HG03521 (cell line): ENCODE measurements at regions not wholly inside any gene's neighbourhood (a gene's known extent, or its start where the extent isn't known, plus 50 kb on each side); places are given as distances from the start of the nearest gene placed in this dataset.
A peak's percentile ranks its signal among the peaks of the same experiment; 100 is the strongest.

Experiments
- ATAC-seq: cut with Tn5 transposase; IDR thresholded peaks from one replicate; pipeline ENCODE4 v1.9.1; 2021; ENCODE audit warnings: mild to moderate bottlenecking, moderate library complexity; ENCODE audit not compliant: unreplicated experiment

DNA sequence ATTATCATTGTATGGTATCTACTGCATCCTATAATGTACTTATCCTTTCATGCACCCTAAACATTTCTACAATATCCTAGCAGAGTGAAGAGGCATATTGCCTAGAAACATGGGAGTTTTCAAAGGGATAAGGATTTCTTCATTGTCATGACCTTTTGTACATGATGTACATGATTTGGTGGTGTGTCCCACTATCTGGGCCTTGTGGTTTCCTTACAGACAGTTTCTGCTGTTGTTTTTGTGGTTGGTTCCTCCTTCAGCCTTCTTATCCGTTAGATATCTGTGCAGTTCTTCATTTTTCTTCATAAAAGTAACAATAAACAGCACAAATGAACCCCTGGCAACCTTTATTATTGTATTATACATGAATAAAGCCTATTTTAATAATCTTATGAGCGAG lies 70.4 kb upstream of the BACH1 start:
- no peak for ATAC-seq

DNA sequence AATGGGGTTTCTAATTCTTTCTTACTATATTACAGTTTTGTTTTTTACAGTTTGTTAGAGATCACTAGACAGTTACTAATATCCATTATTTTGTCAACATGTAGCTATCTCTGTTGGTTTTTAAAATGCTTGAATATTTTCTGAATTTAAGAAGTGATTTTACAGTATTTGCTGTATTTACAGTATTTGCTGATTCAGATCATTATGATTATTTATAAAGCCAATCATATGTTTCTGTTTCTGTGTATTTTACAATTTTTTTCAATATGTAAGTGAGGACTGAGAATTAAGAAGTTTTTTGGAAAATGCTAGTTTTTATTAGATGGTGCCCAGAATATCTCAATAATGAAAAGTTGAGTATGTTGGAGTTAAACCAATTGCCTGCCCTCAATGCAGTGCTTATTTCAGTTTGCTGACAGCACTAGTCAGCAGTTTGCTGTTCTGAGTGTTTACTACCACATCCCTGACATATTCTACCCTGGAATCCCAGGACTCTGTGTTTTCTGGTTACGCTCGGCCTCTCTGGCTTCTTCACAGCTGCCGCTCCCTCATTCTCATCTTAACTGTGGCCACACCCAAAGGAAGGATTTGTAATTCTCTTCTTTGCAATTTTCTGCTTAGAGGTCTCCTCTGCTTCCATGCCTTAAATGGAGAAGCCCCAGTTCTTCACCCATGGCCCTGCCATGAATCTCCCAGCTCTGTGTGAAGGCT lies 68.0 kb upstream of the BACH1 start:
- no peak for ATAC-seq

DNA sequence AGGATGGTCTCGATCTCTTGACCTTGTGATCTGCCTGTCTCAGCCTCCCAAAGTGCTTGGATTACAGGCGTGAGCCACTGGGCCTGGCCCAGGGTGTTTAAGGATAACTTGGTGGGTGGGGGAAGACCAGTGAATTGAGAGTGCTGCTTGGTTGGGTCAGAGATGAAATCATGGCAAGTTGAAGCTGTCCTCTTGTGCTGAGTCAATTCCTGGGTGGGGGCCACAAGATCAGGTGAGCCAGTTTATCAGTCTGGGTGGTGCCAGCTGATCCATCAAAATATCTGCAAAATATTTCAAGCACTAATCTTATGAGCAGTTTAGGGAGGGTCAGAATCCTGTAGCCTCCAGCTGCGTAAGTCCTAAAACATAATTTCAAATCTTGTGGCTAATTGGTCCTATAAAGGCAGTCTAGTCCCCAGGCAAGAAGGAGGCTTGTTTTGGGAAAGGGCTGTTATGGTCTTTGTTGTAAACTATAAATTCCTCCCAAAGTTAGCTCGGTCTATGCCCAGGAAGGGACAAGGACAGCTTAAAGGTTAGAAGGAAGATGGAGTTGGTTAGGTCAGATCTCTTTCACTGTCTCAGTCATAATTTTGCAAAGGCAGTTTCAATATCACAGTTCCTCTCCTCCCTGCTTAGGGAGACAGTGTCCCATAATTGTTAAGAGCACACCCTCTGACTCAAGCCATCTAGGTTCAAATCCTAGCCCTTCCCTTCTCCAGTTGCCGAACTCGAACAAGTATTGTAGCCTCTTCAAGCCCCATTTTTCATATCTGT lies 66.8 kb upstream of the BACH1 start:
- ATAC-seq, result no peak

GRCh38 chr21:29232530-29233255 lies 66.0 kb upstream of the BACH1 start:
- no peak for ATAC-seq

GRCh38 chr21:29233256-29233546 lies 65.5 kb upstream of the BACH1 start:
- peak; percentile 8 for ATAC-seq

DNA sequence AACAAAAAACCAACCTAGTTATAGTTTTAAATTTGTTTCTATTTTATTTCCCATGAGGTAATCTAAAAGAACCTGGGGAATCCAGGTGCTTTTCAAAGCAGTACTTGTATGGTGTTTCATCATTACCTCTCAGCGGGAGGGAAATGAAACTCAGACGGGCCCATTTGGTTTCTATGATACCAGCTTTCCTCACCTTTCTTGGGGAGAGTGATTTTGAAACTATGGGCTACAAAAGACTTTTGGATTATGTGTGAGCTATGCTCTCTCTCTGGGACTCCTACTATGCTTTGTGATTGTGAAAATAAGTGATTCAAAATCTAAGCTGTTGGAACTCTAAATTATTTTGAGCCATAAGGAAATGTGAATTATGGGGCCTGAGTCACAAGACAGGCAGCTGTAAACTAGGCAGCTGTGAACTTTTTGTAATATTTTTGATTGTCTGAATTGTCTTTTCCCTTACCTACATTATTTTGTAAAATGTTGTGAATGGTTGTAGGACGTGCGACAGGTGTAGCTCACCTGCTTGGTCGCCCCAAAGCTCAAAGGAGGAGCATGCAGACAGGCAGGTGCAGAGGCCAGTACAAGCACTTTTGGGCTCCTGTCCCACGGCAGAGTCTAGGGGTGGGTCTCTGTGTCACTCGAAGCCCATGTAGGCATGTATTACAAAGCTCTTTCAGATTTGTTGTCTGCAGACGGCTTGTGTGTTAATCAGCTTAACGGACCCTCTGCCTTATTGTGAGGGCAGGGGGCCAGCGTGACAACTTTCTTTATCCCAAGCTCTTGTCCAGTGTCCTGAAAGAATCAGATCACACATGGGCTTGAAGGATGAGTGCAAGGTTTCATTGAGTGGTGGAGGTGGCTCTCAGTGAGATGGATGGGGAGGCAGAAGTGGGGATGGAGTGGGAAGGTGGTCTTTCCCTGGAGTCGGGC lies 64.8 kb upstream of the BACH1 start:
- ATAC-seq, result peak; percentile 55

DNA sequence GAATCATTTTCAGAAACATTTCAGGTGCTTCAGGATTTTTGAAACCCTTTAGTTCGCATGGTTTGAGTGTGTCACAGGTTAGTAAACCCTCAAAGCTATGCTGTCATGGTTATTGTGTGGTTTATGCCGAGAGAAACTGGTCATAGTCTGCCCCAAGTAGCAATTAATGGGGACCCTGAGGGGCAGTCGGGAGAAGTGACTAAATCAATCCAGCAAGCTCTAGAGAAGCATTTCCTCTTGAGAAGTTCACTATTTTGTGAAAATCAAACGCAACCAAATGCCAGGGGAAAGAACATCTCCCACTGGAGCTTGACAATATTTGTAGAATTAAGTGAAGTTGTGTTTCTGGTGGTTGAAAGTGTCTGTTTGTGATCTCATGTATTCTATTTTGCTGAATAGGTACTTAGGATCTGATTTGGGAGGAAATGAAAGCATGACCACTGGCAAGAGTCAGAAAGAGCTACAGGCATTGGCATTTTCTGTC lies 63.0 kb upstream of the BACH1 start:
- peak; percentile 38 for ATAC-seq

DNA sequence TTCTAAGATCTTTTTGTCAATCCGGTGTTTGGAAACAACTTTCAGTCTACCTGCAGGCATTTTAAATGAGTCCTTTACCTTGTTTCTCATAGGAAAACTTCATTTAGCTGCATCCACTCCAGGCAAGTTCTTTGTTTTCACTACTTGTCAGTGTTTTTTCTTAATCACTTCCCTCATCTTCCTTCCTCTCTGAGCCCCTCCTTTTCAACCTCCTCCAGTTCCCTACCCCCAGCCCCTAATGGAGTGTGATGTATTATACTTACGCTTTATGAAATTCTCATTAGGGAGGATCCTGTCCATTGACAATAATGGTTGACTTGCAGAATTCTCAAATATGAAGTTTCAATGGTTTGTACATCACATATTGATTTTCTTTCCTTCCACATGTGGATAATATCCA lies 62.5 kb upstream of the BACH1 start:
- ATAC-seq, result no peak

DNA sequence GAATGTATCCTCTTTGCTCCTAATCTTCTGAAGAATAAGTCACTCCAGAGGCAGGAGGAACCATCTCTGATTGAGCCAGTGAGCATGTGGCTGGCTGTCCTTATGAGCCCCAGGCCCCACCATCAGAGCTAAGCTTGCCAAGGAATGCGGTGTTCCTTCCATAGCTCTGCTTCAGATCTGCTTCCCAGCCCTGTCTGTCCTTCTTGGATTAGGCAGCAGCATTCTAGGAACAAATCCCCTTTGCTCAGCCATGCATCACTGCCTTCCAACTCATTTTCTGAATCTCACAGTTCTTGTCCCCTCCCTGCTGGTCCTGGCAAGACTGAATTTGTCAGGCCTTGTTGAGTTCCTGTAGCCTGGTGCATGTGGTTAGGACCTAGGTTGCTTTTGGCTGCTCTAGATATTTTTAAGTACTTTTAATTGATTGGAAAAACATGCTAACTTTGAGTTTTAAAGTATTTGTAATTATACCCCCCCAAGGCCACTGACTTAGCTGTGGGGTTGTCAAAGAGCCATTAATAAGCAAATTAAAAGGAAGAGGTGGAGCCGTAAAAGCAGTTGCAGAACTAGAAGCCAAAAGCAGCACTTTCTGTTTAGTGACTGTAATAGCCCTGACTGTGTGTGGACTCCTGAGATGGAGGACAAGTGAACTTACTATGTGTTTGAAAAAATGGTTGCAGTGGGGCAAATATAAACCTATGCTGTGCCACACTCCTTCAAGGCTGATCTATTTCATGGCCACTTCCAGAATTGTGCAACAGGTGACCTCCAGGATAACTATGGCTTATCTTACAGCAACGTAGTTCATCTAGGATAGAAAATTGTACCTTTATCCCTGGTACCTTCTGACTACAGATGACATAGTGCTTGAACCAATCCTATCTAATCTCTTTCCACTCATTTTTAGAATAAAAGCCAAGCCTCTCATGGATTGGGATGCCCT lies 61.3 kb upstream of the BACH1 start:
- ATAC-seq, result no peak

- no peak for ATAC-seq
These were observed 60.4 kb upstream of the BACH1 start for GRCh38 chr21:29238053-29238966.

DNA sequence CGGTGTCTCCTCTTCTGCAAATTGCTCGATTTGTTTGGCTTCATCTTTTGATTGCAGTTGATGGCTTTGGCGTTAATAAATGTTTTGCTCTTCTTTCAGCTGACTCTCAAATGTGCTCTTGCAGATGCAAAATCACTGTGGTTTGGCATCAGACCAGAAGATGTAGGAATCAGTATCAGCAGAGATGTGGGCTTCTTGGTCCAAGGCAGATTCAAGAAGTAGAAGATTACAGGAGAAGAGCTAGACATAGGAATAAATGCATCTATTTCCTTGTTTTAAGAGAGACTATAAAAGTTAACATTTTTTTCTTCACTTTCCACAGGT lies 59.8 kb upstream of the BACH1 start:
- no peak for ATAC-seq

- ATAC-seq, result no peak
These were observed 58.6 kb upstream of the BACH1 start for GRCh38 chr21:29240136-29240535.

DNA sequence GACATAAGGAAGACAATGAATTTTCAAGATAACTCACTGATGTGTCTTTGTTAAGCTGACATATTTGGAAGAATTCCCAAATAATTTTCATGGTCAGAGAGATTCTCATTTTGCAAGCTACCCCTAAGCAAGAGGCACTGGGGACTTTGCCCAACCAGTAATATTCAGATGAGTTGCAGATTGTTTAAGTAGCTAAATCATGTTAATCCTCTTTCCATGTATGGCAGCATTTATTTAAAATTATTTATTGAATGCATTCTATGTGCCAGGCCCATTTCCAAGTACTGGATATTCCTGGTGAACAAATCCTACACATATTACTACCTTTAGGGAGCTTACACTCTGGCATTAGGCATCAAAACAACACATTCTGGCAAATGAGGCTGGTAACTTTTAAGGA lies 56.5 kb upstream of the BACH1 start:
- no peak for ATAC-seq

GRCh38 chr21:29243188-29243587 lies 55.5 kb upstream of the BACH1 start:
- no peak for ATAC-seq

GRCh38 chr21:29245104-29245643 lies 53.5 kb upstream of the BACH1 start:
- peak; percentile 75 for ATAC-seq

- ATAC-seq, result no peak
These were observed 52.9 kb upstream of the BACH1 start for GRCh38 chr21:29245863-29246262.

GRCh38 chr21:29246614-29247013 lies 52.1 kb upstream of the BACH1 start:
- ATAC-seq, result no peak

DNA sequence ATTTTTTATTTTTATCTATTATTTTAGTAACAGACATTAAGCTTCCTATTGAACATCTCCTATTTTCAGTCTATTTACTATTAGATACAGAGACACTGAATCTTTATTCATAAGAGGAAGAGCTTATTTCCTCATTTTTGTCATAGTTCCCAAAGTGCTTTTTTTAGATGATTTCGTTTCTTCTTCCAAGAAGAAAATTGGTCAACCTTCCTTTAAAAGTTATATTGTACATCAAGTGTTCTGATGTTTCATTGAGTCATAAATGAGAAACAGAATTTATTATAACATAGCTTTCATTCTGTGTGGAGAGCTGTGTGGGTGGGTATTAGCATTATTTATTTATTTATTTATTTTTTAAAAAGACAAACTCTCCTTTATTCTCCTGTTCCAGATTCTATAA lies 50.6 kb upstream of the BACH1 start:
- ATAC-seq, result no peak
